Epithelial cell of esophagus (primary cell): ENCODE measurements at regions not wholly inside any gene's neighbourhood (a gene's known extent, or its start where the extent isn't known, plus 50 kb on each side); places are given as distances from the start of the nearest gene placed in this dataset.

Experiments used
- DNase-seq: peaks from one replicate; pipeline ENCODE4 v3.0.0; 2010; ENCODE audit warnings: low read depth
- H3K4me3 ChIP-seq: 2 replicates; pipeline ENCODE4 v1.5.1; 2011; ENCODE audit warnings: mild to moderate bottlenecking, low read length, control low read depth
- TF ChIP-seq, protein P1 (sequence below): IDR thresholded peaks from 2 replicates; pipeline ENCODE4 v1.5.1; 2011; ENCODE audit warnings: low read depth, mild to moderate bottlenecking, low read length, control low read depth, inconsistent platforms; ENCODE audit not compliant: insufficient read depth; ENCODE audit errors: missing control alignments

DNA sequence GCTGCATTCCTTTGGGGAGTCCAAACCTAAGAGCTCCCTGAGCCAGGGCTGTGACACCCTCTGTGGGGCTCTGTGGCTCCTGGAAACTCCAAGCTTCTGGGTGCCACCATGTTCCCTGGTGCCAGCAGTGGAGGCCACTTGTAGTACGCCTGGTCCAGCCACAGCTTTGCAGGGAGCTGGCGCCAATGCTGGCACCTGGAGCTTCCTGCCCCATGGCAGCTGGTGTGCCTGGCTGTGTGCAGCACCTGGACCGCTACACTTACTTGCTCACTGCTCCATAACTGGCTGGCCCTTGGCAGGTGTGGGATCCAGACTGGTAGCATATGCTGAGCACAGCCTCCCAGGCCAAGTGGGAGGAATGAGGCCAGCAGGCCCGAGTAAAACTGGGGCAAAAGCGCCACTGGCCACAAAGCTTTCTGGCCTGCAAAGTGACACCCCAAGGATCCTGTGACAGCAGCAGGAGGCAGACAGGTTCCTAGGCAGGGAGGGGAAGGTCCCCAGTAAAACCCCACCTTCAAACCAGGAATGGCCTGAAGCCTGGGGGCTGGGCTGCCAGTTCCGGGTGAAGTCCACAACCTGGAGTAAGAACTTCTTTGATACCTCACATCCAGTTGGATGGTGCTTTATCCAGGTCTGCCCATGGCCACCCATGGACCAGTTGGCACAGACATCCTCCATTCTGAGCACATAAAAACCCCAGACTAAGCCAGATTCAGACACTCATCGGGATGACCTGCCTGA lies 461.0 kb downstream of the TBC1D32 start:
- H3K4me3 ChIP-seq: no peak overlapping the region
- TF ChIP-seq, protein P1, sequence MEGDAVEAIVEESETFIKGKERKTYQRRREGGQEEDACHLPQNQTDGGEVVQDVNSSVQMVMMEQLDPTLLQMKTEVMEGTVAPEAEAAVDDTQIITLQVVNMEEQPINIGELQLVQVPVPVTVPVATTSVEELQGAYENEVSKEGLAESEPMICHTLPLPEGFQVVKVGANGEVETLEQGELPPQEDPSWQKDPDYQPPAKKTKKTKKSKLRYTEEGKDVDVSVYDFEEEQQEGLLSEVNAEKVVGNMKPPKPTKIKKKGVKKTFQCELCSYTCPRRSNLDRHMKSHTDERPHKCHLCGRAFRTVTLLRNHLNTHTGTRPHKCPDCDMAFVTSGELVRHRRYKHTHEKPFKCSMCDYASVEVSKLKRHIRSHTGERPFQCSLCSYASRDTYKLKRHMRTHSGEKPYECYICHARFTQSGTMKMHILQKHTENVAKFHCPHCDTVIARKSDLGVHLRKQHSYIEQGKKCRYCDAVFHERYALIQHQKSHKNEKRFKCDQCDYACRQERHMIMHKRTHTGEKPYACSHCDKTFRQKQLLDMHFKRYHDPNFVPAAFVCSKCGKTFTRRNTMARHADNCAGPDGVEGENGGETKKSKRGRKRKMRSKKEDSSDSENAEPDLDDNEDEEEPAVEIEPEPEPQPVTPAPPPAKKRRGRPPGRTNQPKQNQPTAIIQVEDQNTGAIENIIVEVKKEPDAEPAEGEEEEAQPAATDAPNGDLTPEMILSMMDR: no peak
- DNase-seq: no peak

DNA sequence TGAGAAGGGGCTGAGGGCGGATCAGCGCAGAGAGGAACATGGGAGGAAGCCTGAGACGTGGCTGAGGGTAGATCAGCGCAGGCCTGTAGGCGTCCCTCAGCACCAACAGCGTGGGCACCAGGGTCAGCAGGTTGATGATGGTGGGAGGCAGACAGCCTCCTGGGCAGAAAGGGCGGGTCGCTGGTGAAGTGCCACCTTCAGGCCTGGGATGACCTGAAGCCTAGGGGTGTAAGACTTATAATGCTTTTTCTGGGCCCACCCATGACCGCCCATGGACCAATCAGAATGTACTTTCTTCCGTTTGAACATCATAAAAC lies 462.1 kb downstream of the TBC1D32 start:
- H3K4me3 ChIP-seq: no peak overlapping the region
- TF ChIP-seq, protein P1: no peak
- no peak for DNase-seq

DNA sequence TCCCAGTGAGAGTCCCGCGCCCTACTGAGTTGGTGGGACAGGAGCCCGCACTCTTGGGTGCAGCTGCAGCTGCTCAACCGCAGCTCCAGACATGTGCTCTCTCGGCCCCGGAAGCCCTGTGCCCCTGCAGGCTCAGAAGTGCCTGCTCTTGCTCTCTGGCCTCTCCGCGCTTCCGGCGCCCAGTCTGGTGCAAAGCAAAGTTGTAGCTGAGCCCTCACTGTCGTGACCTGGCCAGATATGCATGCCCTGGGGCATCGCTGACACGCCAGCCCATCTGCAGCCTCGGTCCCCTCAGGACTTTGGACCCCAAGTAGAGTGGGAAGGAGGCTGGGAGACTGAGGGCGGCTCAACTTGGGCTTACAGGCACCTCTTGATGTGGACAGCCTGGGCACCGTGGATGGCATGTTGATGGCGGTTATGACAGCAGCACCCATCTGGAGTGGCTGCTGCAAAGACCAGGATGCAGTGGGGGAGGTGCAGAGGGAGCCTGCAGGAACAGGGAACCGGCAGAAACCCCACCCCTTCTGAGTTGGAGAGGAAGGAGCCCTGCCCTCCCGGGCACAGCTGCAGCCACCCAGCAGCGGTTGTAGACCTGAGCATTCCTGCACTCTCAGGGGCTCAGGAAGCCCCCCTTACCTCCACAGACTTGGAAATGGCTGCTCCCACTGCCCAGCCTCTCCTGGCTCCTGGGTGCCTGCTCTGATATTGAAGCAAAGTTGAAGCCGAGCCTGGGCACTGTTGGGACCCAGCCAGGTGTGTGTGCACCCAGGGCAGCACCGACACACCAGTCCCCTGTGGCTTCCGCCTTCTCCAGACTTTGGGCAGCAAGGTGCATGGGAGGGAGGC lies 462.6 kb downstream of the TBC1D32 start:
- TF ChIP-seq, protein P1: no peak
- H3K4me3 ChIP-seq: no peak overlapping the region
- DNase-seq: no peak

DNA sequence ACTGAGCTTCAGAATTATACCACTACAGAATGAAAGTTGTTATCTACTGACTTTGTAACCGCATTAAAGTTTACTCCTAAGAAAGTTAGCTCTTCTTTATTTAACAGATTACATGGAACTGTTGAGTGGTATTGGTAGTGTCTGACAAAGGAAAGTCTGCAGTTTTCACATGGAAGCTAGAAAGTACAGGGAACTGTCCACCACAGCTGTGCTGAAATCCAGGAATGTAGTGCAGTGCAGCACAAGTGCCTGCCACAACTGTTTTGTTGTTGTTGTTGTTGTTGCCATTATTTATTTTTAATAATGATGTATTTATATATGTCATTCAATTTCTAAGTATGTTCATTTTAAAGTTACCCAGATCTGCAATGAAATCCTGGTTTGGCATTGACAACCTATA lies 464.9 kb downstream of the TBC1D32 start:
- DNase-seq: peak; percentile 43
- H3K4me3 ChIP-seq: no peak overlapping the region
- TF ChIP-seq, protein P1: no peak

DNA sequence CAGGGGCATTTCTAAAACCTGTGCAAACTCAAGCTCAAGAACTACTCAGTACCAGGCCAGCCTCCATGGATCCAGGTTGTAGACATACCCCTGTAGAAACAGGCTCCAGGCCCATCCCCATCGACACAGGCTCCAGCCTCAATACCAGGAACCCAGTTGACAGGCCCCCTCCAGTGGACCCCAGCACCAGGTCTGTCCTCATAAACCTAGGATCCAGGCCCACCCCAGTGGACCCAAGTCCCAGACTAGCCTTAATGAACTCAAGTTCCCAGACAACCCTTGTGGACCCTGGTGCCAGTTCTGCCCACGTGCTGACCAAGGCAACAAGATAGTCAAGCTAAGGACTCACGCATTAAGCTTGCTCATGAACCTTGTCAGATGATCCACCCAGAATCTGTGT lies 476.9 kb downstream of the TBC1D32 start:
- no peak overlapping the region for H3K4me3 ChIP-seq
- DNase-seq: no peak
- TF ChIP-seq, protein P1: no peak

DNA sequence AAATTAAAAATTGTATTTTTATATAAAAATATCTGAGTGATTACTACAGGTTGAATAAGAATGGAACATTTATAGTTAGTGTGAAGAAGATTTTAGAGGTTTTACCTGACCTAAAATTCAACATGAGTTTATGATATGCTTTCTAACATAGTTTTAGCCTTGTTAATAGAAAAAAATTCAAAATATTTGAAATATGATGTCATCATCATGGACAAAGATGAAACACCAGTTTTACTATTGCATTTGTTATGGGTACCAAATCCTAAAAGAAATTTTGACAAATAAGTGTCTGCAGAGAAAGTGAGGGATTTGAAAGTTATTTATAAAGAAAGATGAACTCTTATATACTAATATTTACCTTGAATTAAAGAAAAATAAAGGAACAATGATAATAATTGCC lies 479.7 kb downstream of the TBC1D32 start:
- TF ChIP-seq, protein P1: no peak
- DNase-seq: no peak
- H3K4me3 ChIP-seq: no peak overlapping the region
